Upper lobe of left lung (tissue), 4 donors: ENCODE measurements at regions not wholly inside any gene's neighbourhood (a gene's known extent, or its start where the extent isn't known, plus 50 kb on each side); places are given as distances from the start of the nearest gene placed in this dataset.

Source experiments
- POLR2A ChIP-seq, 4 donors: fragments of 450-650 bp; IDR thresholded peaks; one replicate each; pipeline ENCODE4 v1.5.1; 2016 to 2017; ENCODE audit warnings: antibody characterized with exemption in 4 of 4, mild to moderate bottlenecking in 2 of 4
- TF ChIP-seq, protein P1 (sequence below), 6 experiments: fragments of 450-650 bp in 4 of 6; fragments of 200-600 bp in 2 of 6; sonication (generic) in 2 of 6; IDR thresholded peaks; one replicate each; pipeline ENCODE4 v1.5.1; 2016 to 2019; ENCODE audit warnings: antibody characterized with exemption in 6 of 6

DNA sequence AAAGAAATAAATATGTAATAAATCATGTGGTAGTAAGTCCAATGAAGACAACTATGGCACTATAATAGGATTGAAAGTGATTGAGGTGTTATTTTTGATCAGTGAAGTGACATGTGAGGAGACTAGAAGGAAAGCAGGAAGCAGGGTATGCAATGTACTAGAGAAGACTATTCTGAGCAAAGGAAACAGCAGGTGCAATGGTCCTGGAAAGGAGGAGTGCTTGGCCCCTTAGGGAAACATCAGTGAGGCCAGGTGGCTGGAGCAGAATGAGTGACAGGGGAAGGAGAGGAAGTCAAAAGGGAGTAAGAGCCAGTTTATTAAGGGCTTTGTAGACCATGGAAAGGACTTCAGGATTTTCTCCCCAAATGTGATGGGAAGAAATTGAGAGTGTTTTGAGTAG is 207.6 kb upstream of the HCCS start:
- TF ChIP-seq, protein P1, sequence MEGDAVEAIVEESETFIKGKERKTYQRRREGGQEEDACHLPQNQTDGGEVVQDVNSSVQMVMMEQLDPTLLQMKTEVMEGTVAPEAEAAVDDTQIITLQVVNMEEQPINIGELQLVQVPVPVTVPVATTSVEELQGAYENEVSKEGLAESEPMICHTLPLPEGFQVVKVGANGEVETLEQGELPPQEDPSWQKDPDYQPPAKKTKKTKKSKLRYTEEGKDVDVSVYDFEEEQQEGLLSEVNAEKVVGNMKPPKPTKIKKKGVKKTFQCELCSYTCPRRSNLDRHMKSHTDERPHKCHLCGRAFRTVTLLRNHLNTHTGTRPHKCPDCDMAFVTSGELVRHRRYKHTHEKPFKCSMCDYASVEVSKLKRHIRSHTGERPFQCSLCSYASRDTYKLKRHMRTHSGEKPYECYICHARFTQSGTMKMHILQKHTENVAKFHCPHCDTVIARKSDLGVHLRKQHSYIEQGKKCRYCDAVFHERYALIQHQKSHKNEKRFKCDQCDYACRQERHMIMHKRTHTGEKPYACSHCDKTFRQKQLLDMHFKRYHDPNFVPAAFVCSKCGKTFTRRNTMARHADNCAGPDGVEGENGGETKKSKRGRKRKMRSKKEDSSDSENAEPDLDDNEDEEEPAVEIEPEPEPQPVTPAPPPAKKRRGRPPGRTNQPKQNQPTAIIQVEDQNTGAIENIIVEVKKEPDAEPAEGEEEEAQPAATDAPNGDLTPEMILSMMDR (IDR thresholded peaks at IDR 0.05) = no peak
- TF ChIP-seq POLR2A (IDR thresholded peaks at IDR 0.05) = no peak
